Tibial nerve (tissue), 4 donors: ENCODE measurements at regions not wholly inside any gene's neighbourhood (a gene's known extent, or its start where the extent isn't known, plus 50 kb on each side); places are given as distances from the start of the nearest gene placed in this dataset.

Experiments
- EP300 ChIP-seq, 2 donors: sonication (generic); formaldehyde crosslinking; IDR thresholded peaks; one replicate each; pipeline ENCODE4 v1.6.1; 2017; ENCODE audit warnings: antibody characterized with exemption in 2 of 2, mild to moderate bottlenecking in 1 of 2
- POLR2A ChIP-seq, 2 donors: fragments of 450-650 bp; IDR thresholded peaks; one replicate each; pipeline ENCODE4 v1.6.1; 2017; ENCODE audit warnings: antibody characterized with exemption in 2 of 2, mild to moderate bottlenecking in 2 of 2, moderate library complexity in 2 of 2
- TF ChIP-seq, protein P1 (sequence below), 5 experiments: fragments of 200-600 bp in 3 of 5; fragments of 450-650 bp in 2 of 5; sonication (generic) in 3 of 5; IDR thresholded peaks; one replicate each; pipeline ENCODE4 v1.5.1; 2016 to 2019; ENCODE audit warnings: antibody characterized with exemption in 5 of 5, mild to moderate bottlenecking in 3 of 5, moderate library complexity in 2 of 5

DNA sequence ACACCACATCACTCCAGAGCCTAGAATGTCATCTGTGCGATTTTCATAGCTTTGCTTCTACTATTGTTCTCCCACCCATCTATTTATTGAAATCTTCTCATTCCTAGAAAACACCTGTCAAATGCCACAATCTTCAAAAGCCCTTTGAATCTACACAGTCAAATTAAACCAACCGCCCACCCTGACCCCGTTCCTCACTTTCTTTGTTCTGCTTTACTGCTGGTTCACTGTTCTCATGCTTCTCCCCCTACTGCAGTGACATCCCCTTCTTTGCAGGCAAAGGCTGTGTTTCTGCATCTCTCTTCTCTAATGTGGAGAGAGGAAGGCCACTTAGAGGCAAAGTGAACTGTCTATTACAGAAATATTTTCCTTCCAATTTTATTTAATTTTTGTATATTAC is 152.4 kb upstream of the NEBL start:
- TF ChIP-seq, protein P1, sequence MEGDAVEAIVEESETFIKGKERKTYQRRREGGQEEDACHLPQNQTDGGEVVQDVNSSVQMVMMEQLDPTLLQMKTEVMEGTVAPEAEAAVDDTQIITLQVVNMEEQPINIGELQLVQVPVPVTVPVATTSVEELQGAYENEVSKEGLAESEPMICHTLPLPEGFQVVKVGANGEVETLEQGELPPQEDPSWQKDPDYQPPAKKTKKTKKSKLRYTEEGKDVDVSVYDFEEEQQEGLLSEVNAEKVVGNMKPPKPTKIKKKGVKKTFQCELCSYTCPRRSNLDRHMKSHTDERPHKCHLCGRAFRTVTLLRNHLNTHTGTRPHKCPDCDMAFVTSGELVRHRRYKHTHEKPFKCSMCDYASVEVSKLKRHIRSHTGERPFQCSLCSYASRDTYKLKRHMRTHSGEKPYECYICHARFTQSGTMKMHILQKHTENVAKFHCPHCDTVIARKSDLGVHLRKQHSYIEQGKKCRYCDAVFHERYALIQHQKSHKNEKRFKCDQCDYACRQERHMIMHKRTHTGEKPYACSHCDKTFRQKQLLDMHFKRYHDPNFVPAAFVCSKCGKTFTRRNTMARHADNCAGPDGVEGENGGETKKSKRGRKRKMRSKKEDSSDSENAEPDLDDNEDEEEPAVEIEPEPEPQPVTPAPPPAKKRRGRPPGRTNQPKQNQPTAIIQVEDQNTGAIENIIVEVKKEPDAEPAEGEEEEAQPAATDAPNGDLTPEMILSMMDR (IDR thresholded peaks at IDR 0.05), result no peak
- TF ChIP-seq POLR2A (IDR thresholded peaks at IDR 0.05) (no peak), EP300 (IDR thresholded peaks at IDR 0.05) (no peak)
